ENCODE measurements at regions not wholly inside any gene's neighbourhood (a gene's known extent, or its start where the extent isn't known, plus 50 kb on each side); places are given as distances from the start of the nearest gene placed in this dataset.

DNA sequence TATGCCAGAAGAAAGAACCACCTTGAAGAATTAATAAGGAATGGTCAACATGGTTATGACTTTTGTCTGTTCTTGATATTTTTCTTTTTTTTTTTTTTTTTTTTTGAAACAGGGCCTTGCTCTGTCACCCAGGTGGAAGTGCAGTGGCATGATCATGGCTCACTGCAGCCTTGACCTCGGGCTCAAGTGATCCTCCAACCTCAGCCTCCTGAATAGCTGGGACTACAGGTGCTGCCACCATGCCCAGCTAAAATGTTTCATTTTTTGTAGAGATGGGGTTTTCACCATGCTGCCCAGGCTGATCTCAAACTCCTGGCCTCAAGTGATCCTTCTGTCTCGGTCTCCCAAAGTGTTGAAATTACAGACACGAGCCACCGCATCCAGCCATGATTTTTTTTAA is 53.4 kb upstream of the ACSL3 start:
- ChIA-PET CTCF (no interaction called here), POLR2A (ENCODE audit: unreplicated experiment) (no interaction called here)
- no peak overlapping the region for H2BK20ac ChIP-seq (ENCODE audit: low read depth, low read length)
- no peak overlapping the region for H3K56ac ChIP-seq (ENCODE audit: extremely low read depth, insufficient read depth, low read length)
- no peaks in the 10 kb centered on the region; the same call in none of the 2 replicates for H3K27me3 ChIP-seq (ENCODE audit: control insufficient read depth, insufficient read depth, low read length)
- no CpG with 5 or more reads among the region's 4 CpGs for WGBS, 2 experiments (ENCODE audit: extremely low coverage in 2 of 2, insufficient read length in 1 of 2)
- no peak overlapping the region for H4K8ac ChIP-seq (ENCODE audit: low read depth in 2 of 2, low read length in 2 of 2)
- H2AK5ac ChIP-seq (ENCODE audit: low read depth, low read length), result no peak overlapping the region
- DNase-seq (no peak), ATAC-seq (ENCODE audit: low read depth) (no peak)
- dilution Hi-C loops (cut with HindIII; ENCODE audit: low sequenced_read_pairs, unreplicated experiment) (no loop called here), in situ Hi-C loops (cut with MboI; ENCODE audit: low sequenced_read_pairs) (no loop called here), intact Hi-C loops (cut with micrococcal nuclease) (no loop called here)
- H3K27ac ChIP-seq (ENCODE audit: insufficient read depth, low read length), result no peak overlapping the region
- no peak overlapping the region for H2AFZ ChIP-seq (replicated peaks; ENCODE audit: low read length, poor library complexity)
- no peak overlapping the region for H3K14ac ChIP-seq (replicated peaks; ENCODE audit: low read depth, low read length)
- TF ChIP-seq RAD21 (IDR thresholded peaks at IDR 0.05; ENCODE audit: low read length) (no peak), MAZ (IDR thresholded peaks at IDR 0.05; ENCODE audit: borderline replicate concordance, low read depth, low read length) (no peak)
- no peak overlapping the region for H3K23ac ChIP-seq (ENCODE audit: low read depth, low read length)
- no peak overlapping the region for H4K5ac ChIP-seq (ENCODE audit: low read depth, low read length)
- H3K79me1 ChIP-seq (ENCODE audit: low read depth in 1 of 2, low read length in 2 of 2), result no peaks in the 10 kb centered on the region
- H3K36me3 ChIP-seq (ENCODE audit: control insufficient read depth, insufficient read depth, low read length), result no peaks in the 10 kb centered on the region
- H2BK15ac ChIP-seq (ENCODE audit: low read depth, low read length), result no peak overlapping the region
- H3K4ac ChIP-seq (ENCODE audit: low read depth, low read length), result no peak overlapping the region
- no peak overlapping the region for H3K9ac ChIP-seq (ENCODE audit: low read depth, low read length)
- H3K4me2 ChIP-seq (ENCODE audit: low read depth, low read length), result no peak overlapping the region
- H3K18ac ChIP-seq (ENCODE audit: low read depth, low read length), result no peak overlapping the region
- peaks cover 3% of the 10 kb centered on the region; the same call in 1 of the 2 replicates for H3K4me1 ChIP-seq (ENCODE audit: control insufficient read depth, insufficient read depth, low read length)
- no peak overlapping the region for H2BK120ac ChIP-seq (ENCODE audit: low read depth, low read length)
- no peak overlapping the region for H2AK9ac ChIP-seq (replicated peaks; ENCODE audit: low read depth, low read length, poor library complexity)
- no peak overlapping the region for H4K91ac ChIP-seq (ENCODE audit: insufficient read depth, low read depth, low read length)
- no peak overlapping the region for H2BK5ac ChIP-seq (ENCODE audit: low read depth, low read length, poor library complexity, severe bottlenecking)
- H3K9me1 ChIP-seq (ENCODE audit: insufficient read depth, low read length), result no peaks in the 10 kb centered on the region
- no peaks in the 10 kb centered on the region for H4K20me1 ChIP-seq (ENCODE audit: insufficient read depth, low read length)
- BruUV-seq (replicated peaks), result no TSS peak
- no peaks in the 10 kb centered on the region for H3K9me3 ChIP-seq (ENCODE audit: control insufficient read depth, insufficient read depth, low read length)
- no peak overlapping the region for H3K4me3 ChIP-seq (ENCODE audit: insufficient read depth, low read depth, low read length)

Data from IMR-90 (cell line).